B cell (primary cell): ENCODE measurements at regions not wholly inside any gene's neighbourhood (a gene's known extent, or its start where the extent isn't known, plus 50 kb on each side); places are given as distances from the start of the nearest gene placed in this dataset.

Experiments
- CTCF ChIP-seq: fragments of 200-600 bp; IDR thresholded peaks from one replicate; pipeline ENCODE4 v1.8.0; 2022; ENCODE audit warnings: antibody characterized with exemption, mild to moderate bottlenecking
- EZH2 ChIP-seq: IDR thresholded peaks from 2 replicates; pipeline ENCODE4 v1.6.1; 2012; ENCODE audit warnings: borderline replicate concordance, low read depth, mild to moderate bottlenecking, moderate library complexity, low read length; ENCODE audit not compliant: insufficient read depth, poor library complexity, severe bottlenecking

- TF ChIP-seq CTCF (no peak), EZH2 (no peak)
Observed at GRCh38 chr1:229146647-229147046, 124.3 kb upstream of the RAB4A start.
